DMS53 (cell line): ENCODE measurements at regions not wholly inside any gene's neighbourhood (a gene's known extent, or its start where the extent isn't known, plus 50 kb on each side); places are given as distances from the start of the nearest gene placed in this dataset.
"Not testable (repeated sequence)": the region's sequence is repeated elsewhere in the genome, so short reads cannot be mapped to it uniquely, and the experiment has no call there.

Source experiments
- DNase-seq: peaks from one replicate; lab custom pipeline; 2025; lab: John Stamatoyannopoulos, UW

GRCh38 chr15:70373439-70373838 is 275.7 kb upstream of the TLE3 start:
- DNase-seq, result not testable (repeated sequence)

GRCh38 chr15:70367913-70368705 is 270.4 kb upstream of the TLE3 start:
- DNase-seq, result peak; percentile 74

- not testable (repeated sequence) for DNase-seq
These were observed 266.3 kb upstream of the TLE3 start for GRCh38 chr15:70364023-70364422.

GRCh38 chr15:70362886-70363285 is 265.2 kb upstream of the TLE3 start:
- DNase-seq, result peak; percentile 85

- DNase-seq, result peak; percentile 23
These were observed 264.6 kb upstream of the TLE3 start for GRCh38 chr15:70362350-70362749.

GRCh38 chr15:70361891-70362290 is 264.2 kb upstream of the TLE3 start:
- no peak for DNase-seq

- no peak for DNase-seq
These were observed 263.4 kb upstream of the TLE3 start for GRCh38 chr15:70361106-70361505.

GRCh38 chr15:70358871-70359647 is 261.3 kb upstream of the TLE3 start:
- DNase-seq, result no peak

GRCh38 chr15:70358011-70358819 is 260.5 kb upstream of the TLE3 start:
- no peak for DNase-seq

- DNase-seq, result no peak
These were observed 259.7 kb upstream of the TLE3 start for GRCh38 chr15:70357453-70357852.

- no peak for DNase-seq
These were observed 259.2 kb upstream of the TLE3 start for GRCh38 chr15:70356919-70357318.

- no peak for DNase-seq
These were observed 258.5 kb upstream of the TLE3 start for GRCh38 chr15:70356062-70356860.

GRCh38 chr15:70355275-70355795 is 257.6 kb upstream of the TLE3 start:
- DNase-seq, result no peak

- DNase-seq, result no peak
These were observed 256.7 kb upstream of the TLE3 start for GRCh38 chr15:70354346-70354905.

- no peak for DNase-seq
These were observed 256.1 kb upstream of the TLE3 start for GRCh38 chr15:70353606-70354345.

GRCh38 chr15:70351941-70352774 is 254.4 kb upstream of the TLE3 start:
- peak; percentile 16 for DNase-seq

- DNase-seq, result no peak
These were observed 253.7 kb upstream of the TLE3 start for GRCh38 chr15:70351391-70351790.

GRCh38 chr15:70348581-70349344 is 251.0 kb upstream of the TLE3 start:
- DNase-seq, result no peak

- DNase-seq, result no peak
These were observed 250.5 kb upstream of the TLE3 start for GRCh38 chr15:70348226-70348543.
